Tibial nerve (tissue), 4 donors: ENCODE measurements at regions not wholly inside any gene's neighbourhood (a gene's known extent, or its start where the extent isn't known, plus 50 kb on each side); places are given as distances from the start of the nearest gene placed in this dataset.

Experiments used
- DNase-seq, 2 donors: peaks; one replicate each; pipeline ENCODE4 v3.0.0-alpha.2; 2019; ENCODE audit warnings: low spot score in 2 of 2
- H3K27ac ChIP-seq, 4 donors: fragments of 200-600 bp; sonication (generic) in 3 of 4; one replicate each; pipeline ENCODE4 v1.5.1; 2017 to 2019; ENCODE audit warnings: mild to moderate bottlenecking in 1 of 4
- H3K27me3 ChIP-seq, 2 donors: fragments of 200-600 bp; sonication (generic) in 1 of 2; one replicate each; pipeline versions ENCODE4 v1.5.1 to v1.6.0; 2017 to 2019
- H3K36me3 ChIP-seq, 3 donors: fragments of 200-600 bp; sonication (generic); one replicate each; pipeline ENCODE4 v1.5.1; 2018 to 2019
- H3K4me1 ChIP-seq, 4 donors: fragments of 200-600 bp; sonication (generic) in 3 of 4; one replicate each; pipeline ENCODE4 v1.5.1; 2017 to 2019
- H3K4me3 ChIP-seq, 4 donors: fragments of 200-600 bp; sonication (generic) in 3 of 4; one replicate each; pipeline ENCODE4 v1.5.1; 2017 to 2019; ENCODE audit warnings: mild to moderate bottlenecking in 1 of 4, moderate library complexity in 1 of 4
- H3K9me3 ChIP-seq, 4 donors: fragments of 200-600 bp; sonication (generic) in 3 of 4; one replicate each; pipeline ENCODE4 v1.5.1; 2017 to 2019
- EP300 ChIP-seq, 2 donors: sonication (generic); formaldehyde crosslinking; IDR thresholded peaks; one replicate each; pipeline ENCODE4 v1.6.1; 2017; ENCODE audit warnings: antibody characterized with exemption in 2 of 2, mild to moderate bottlenecking in 1 of 2
- POLR2A ChIP-seq, 2 donors: fragments of 450-650 bp; IDR thresholded peaks; one replicate each; pipeline ENCODE4 v1.6.1; 2017; ENCODE audit warnings: antibody characterized with exemption in 2 of 2, mild to moderate bottlenecking in 2 of 2, moderate library complexity in 2 of 2
- WGBS, 2 donors: methylation state at CpG; one replicate each; pipeline ENCODE4 v1.1.5; 2018; 5-methylcytosine and 5-hydroxymethylcytosine counted together
- TF ChIP-seq, protein P1 (sequence below), 5 experiments: fragments of 200-600 bp in 3 of 5; fragments of 450-650 bp in 2 of 5; sonication (generic) in 3 of 5; IDR thresholded peaks; one replicate each; pipeline ENCODE4 v1.5.1; 2016 to 2019; ENCODE audit warnings: antibody characterized with exemption in 5 of 5, mild to moderate bottlenecking in 3 of 5, moderate library complexity in 2 of 5

- Histone ChIP-seq H3K4me1 (no peaks in the 10 kb centered on the region), H3K27me3 (no peaks in the 10 kb centered on the region), H3K9me3 (no peaks in the 10 kb centered on the region), H3K4me3 (no peak overlapping the region), H3K36me3 (no peaks in the 10 kb centered on the region), H3K27ac (no peak overlapping the region)
- no peak for TF ChIP-seq POLR2A (IDR thresholded peaks at IDR 0.05)
- TF ChIP-seq, protein P1, sequence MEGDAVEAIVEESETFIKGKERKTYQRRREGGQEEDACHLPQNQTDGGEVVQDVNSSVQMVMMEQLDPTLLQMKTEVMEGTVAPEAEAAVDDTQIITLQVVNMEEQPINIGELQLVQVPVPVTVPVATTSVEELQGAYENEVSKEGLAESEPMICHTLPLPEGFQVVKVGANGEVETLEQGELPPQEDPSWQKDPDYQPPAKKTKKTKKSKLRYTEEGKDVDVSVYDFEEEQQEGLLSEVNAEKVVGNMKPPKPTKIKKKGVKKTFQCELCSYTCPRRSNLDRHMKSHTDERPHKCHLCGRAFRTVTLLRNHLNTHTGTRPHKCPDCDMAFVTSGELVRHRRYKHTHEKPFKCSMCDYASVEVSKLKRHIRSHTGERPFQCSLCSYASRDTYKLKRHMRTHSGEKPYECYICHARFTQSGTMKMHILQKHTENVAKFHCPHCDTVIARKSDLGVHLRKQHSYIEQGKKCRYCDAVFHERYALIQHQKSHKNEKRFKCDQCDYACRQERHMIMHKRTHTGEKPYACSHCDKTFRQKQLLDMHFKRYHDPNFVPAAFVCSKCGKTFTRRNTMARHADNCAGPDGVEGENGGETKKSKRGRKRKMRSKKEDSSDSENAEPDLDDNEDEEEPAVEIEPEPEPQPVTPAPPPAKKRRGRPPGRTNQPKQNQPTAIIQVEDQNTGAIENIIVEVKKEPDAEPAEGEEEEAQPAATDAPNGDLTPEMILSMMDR (IDR thresholded peaks at IDR 0.05), result no peak
- TF ChIP-seq EP300 (IDR thresholded peaks at IDR 0.05), result no peak
- 95 to 96% methylated on average over 3 of the region's 3 CpGs for WGBS, 2 donors
- DNase-seq, result no peak
Measured at GRCh38 chr1:218895064-218895587, 278.6 kb upstream of the LYPLAL1 start.

GRCh38 chr1:218896202-218896601 is 277.5 kb upstream of the LYPLAL1 start:
- no peaks in the 10 kb centered on the region for H3K9me3 ChIP-seq
- H3K27me3 ChIP-seq, result no peaks in the 10 kb centered on the region
- no peaks in the 10 kb centered on the region for H3K4me1 ChIP-seq
- no peak overlapping the region for H3K4me3 ChIP-seq
- TF ChIP-seq, protein P1 (IDR thresholded peaks at IDR 0.05), result no peak
- TF ChIP-seq POLR2A (IDR thresholded peaks at IDR 0.05) (no peak), EP300 (IDR thresholded peaks at IDR 0.05) (no peak)
- no peak overlapping the region for H3K27ac ChIP-seq
- WGBS, 2 donors, result 85 to 89% methylated on average over 5 of the region's 5 CpGs
- H3K36me3 ChIP-seq, result no peaks in the 10 kb centered on the region
- no peak for DNase-seq

GRCh38 chr1:218898921-218899320 is 274.8 kb upstream of the LYPLAL1 start:
- WGBS, 2 donors, result 38 to 65% methylated on average over 2 of the region's 2 CpGs
- no peak overlapping the region for H3K4me3 ChIP-seq
- H3K9me3 ChIP-seq, result no peaks in the 10 kb centered on the region
- H3K4me1 ChIP-seq, result no peaks in the 10 kb centered on the region
- DNase-seq, result no peak
- no peaks in the 10 kb centered on the region for H3K27me3 ChIP-seq
- no peaks in the 10 kb centered on the region for H3K36me3 ChIP-seq
- H3K27ac ChIP-seq, result no peak overlapping the region
- TF ChIP-seq EP300 (IDR thresholded peaks at IDR 0.05) (no peak), POLR2A (IDR thresholded peaks at IDR 0.05) (no peak)
- TF ChIP-seq, protein P1 (IDR thresholded peaks at IDR 0.05), result no peak

DNA sequence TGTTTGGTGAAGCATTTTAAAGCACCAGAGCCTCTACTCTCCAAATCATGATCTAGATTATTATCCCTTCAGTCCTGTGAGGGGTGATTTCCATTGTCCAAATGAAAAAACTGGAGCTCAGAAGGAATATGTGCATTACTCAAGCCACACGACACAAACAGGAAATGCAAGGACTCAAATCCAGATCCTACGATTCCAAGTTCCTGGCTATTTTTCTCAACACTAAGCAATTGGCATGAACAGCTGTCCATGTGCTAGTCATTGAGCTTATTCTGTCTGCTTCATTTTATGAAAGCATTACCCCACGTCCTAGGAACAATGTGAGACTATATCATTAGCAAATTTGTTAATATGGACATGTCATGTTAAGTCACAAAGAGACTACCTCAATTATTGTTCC is 273.1 kb upstream of the LYPLAL1 start:
- H3K9me3 ChIP-seq, result no peaks in the 10 kb centered on the region
- no peaks in the 10 kb centered on the region for H3K27me3 ChIP-seq
- no peak overlapping the region for H3K27ac ChIP-seq
- no peak for TF ChIP-seq POLR2A (IDR thresholded peaks at IDR 0.05)
- TF ChIP-seq EP300 (IDR thresholded peaks at IDR 0.05), result no peak
- TF ChIP-seq, protein P1 (IDR thresholded peaks at IDR 0.05), result no peak
- no peaks in the 10 kb centered on the region for H3K36me3 ChIP-seq
- WGBS, 2 donors, result 70 to 74% methylated on average over 3 of the region's 3 CpGs
- no peak for DNase-seq
- no peak overlapping the region for H3K4me3 ChIP-seq
- no peaks in the 10 kb centered on the region for H3K4me1 ChIP-seq

DNA sequence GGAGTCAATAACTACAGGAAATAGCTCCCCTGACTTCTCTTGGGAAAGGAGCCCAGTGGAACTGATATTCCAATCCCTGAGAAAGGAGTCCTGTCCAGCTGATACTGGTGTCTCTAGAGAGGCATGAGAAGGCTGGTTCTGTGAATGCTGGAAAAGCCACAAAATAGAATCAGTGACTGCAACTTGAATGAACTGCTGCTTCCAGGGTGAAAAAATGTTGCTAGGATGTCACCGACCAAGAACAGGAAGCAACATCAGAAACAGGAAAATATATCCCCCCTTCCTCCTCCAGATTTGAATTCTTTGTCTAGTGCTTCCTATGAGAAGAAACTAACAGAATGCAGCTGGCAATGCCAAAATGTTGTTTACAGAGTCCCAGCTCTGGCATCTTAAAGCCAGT is 269.3 kb upstream of the LYPLAL1 start:
- TF ChIP-seq POLR2A (IDR thresholded peaks at IDR 0.05), result no peak
- no peak for TF ChIP-seq EP300 (IDR thresholded peaks at IDR 0.05)
- TF ChIP-seq, protein P1 (IDR thresholded peaks at IDR 0.05), result no peak

More for the DNA sequence above, 269.3 kb upstream of the LYPLAL1 start:
- Histone ChIP-seq H3K36me3 (no peaks in the 10 kb centered on the region), H3K27ac (no peak overlapping the region), H3K27me3 (no peaks in the 10 kb centered on the region), H3K9me3 (no peaks in the 10 kb centered on the region), H3K4me3 (no peak overlapping the region), H3K4me1 (no peaks in the 10 kb centered on the region)
- DNase-seq, result no peak
- WGBS, 2 donors, result 19 to 38% methylated on average over 1 of the region's 1 CpG
